ENCODE measurements at regions not wholly inside any gene's neighbourhood (a gene's known extent, or its start where the extent isn't known, plus 50 kb on each side); places are given as distances from the start of the nearest gene placed in this dataset.

GRCh38 chr2:136210455-136210805 is 92.5 kb upstream of the CXCR4 start:
- no peak overlapping the region for H2AFZ ChIP-seq (ENCODE audit: low read length)
- no peak overlapping the region for H3K27ac ChIP-seq (ENCODE audit: insufficient read length, low read depth, low read length)
- H4K5ac ChIP-seq (ENCODE audit: insufficient read length, low read depth, low read length), result no peak overlapping the region
- H3K23me2 ChIP-seq (ENCODE audit: insufficient read length, low read depth, low read length, poor library complexity, severe bottlenecking), result no peaks in the 10 kb centered on the region
- H3K79me2 ChIP-seq (ENCODE audit: insufficient read depth, low read length), result no peaks in the 10 kb centered on the region
- H3K4ac ChIP-seq (ENCODE audit: low read depth, low read length), result no peak overlapping the region
- H2BK15ac ChIP-seq (ENCODE audit: low read depth, low read length), result no peak overlapping the region
- no peak overlapping the region for H3K9ac ChIP-seq (ENCODE audit: extremely low read depth, insufficient read length, low read length)
- H3K79me1 ChIP-seq (ENCODE audit: insufficient read depth, low read depth, low read length, poor library complexity, severe bottlenecking), result no peaks in the 10 kb centered on the region
- H3K4me2 ChIP-seq (ENCODE audit: insufficient read depth, insufficient read length, low read length), result no peak overlapping the region
- no CpG with 5 or more reads among the region's 2 CpGs for WGBS (ENCODE audit: extremely low coverage, insufficient read length, low lambda C conversion rate)
- TF ChIP-seq CTCF (conservative IDR thresholded peaks at IDR 0.05), result no peak
- H3T11ph ChIP-seq (ENCODE audit: low read length), result no peak overlapping the region
- peaks cover 0 to 3% (median 0%) of the 10 kb centered on the region in 3 experiments; a peak in 2 of 7 replicates for H3K36me3 Mint-ChIP-seq (ENCODE audit: insufficient read depth in 1 of 3, low read depth in 3 of 3)
- no peaks in the 10 kb centered on the region for H3K9me3 ChIP-seq (ENCODE audit: control insufficient read depth, low read depth, low read length)
- DNase-seq, result no peak
- no peak overlapping the region for H3K18ac ChIP-seq (ENCODE audit: insufficient read length, low read depth, low read length)
- H3K27me3 ChIP-seq (ENCODE audit: insufficient read depth, low read length), result no peaks in the 10 kb centered on the region; the same call in 1 of the 2 replicates
- H2AK5ac ChIP-seq (ENCODE audit: insufficient read length, low read length), result no peak overlapping the region
- peaks cover 4% of the 10 kb centered on the region; the same call in 1 of the 2 replicates for H3K27me3 Mint-ChIP-seq (ENCODE audit: low read depth)
- no peak overlapping the region for H3K27ac Mint-ChIP-seq
- H4K91ac ChIP-seq (ENCODE audit: insufficient read length, low read depth, low read length), result no peak overlapping the region
- H3K14ac ChIP-seq (ENCODE audit: insufficient read depth, low read length), result no peak overlapping the region
- H4K20me1 ChIP-seq (ENCODE audit: control insufficient read depth, insufficient read depth, insufficient read length), result no peaks in the 10 kb centered on the region
- no peaks in the 10 kb centered on the region for H3K4me1 ChIP-seq (ENCODE audit: insufficient read depth, low read length)
- no peak overlapping the region for H2BK12ac ChIP-seq (ENCODE audit: insufficient read length, low read depth, low read length)
- H3K23ac ChIP-seq (ENCODE audit: insufficient read length, low read depth, low read length), result no peak overlapping the region
- no peak overlapping the region for H3K4me3 Mint-ChIP-seq
- H3K56ac ChIP-seq (ENCODE audit: insufficient read length, low read depth, low read length), result no peak overlapping the region
- peaks cover 0 to 3% of the 10 kb centered on the region in 2 experiments; a peak in 3 of 5 replicates for H3K9me3 Mint-ChIP-seq
- no peak overlapping the region for H2BK5ac ChIP-seq (ENCODE audit: insufficient read length, low read length)
- no peak overlapping the region for H4K8ac ChIP-seq (replicated peaks; ENCODE audit: insufficient read length, low read depth, low read length)
- H2BK20ac ChIP-seq (ENCODE audit: low read depth, low read length, poor library complexity, severe bottlenecking), result no peak overlapping the region
- H3K4me1 Mint-ChIP-seq, result no peaks in the 10 kb centered on the region
- no peak overlapping the region for H2BK120ac ChIP-seq (ENCODE audit: low read depth, low read length, poor library complexity, severe bottlenecking)
